ENCODE measurements at regions not wholly inside any gene's neighbourhood (a gene's known extent, or its start where the extent isn't known, plus 50 kb on each side); places are given as distances from the start of the nearest gene placed in this dataset.

DNA sequence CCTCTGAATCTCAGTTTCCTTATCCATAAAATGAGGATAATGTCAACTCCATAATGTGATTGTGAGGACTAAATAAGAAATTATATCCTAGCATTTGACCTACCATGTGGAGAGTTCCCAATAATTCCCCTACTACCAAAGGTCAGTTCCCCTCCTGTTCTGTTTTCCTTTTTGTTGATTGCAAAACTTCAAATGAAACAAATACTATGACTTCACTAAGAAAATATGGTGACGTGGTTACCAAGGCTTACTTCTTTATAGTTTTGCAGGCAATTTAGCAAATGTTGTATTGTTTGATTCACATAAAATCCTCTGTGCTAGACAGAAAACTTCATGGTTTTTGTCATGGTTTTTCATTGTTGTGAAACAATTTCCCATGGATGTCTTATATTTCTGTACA, 153.8 kb upstream of the RORA start:
- peak; percentile 2 for DNase-seq (ENCODE audit: low read depth, low spot score)
- in situ Hi-C loops (cut with HindIII; ENCODE audit: low sequenced_read_pairs) = no loop called here
- TF ChIP-seq, protein P1, sequence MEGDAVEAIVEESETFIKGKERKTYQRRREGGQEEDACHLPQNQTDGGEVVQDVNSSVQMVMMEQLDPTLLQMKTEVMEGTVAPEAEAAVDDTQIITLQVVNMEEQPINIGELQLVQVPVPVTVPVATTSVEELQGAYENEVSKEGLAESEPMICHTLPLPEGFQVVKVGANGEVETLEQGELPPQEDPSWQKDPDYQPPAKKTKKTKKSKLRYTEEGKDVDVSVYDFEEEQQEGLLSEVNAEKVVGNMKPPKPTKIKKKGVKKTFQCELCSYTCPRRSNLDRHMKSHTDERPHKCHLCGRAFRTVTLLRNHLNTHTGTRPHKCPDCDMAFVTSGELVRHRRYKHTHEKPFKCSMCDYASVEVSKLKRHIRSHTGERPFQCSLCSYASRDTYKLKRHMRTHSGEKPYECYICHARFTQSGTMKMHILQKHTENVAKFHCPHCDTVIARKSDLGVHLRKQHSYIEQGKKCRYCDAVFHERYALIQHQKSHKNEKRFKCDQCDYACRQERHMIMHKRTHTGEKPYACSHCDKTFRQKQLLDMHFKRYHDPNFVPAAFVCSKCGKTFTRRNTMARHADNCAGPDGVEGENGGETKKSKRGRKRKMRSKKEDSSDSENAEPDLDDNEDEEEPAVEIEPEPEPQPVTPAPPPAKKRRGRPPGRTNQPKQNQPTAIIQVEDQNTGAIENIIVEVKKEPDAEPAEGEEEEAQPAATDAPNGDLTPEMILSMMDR (IDR thresholded peaks at IDR 0.05; ENCODE audit: low read depth, low read length) = no peak
- H3K4me3 ChIP-seq (ENCODE audit: low read depth, low read length) = no peak overlapping the region

DNA sequence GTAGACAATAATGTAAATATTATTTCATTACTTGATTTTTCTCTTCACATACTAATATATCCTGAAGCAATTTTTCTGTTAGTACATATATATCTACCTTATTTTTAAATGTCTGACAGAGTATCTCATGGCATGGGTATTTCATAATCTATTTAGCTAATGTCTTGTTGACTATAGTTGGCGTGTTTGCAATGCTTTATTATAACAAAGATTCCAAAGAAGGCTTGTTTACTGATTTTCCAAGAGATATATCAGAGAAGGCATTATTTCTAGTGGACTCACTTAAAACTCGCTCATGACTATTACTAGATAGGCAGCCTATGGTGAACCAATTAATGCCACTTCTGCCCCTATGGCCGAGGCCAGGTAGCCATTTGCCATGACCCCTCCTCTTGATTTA, 152.4 kb upstream of the RORA start:
- no peak for DNase-seq (ENCODE audit: low read depth, low spot score)
- TF ChIP-seq, protein P1 (IDR thresholded peaks at IDR 0.05; ENCODE audit: low read depth, low read length) = no peak
- in situ Hi-C loops (cut with HindIII; ENCODE audit: low sequenced_read_pairs) = no loop called here

DNA sequence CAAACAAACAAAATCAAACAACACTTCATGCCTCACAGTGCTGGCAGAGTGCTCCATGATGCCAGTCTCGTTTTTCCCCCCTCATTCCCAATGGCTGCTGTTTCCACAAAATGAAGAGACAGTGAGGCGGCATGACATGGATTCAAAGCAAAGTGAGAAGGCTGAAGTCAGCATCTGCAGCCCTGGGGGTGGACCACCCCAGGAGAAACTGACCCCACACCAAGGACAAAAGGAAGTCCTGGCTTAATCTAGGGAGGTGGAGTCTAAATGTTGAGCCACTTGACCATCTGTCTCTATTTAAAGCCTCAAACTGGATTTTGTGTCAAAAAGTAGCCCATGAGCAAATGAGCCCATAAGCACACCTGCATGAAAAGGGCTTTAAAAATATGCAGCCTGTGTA, 151.2 kb upstream of the RORA start:
- TF ChIP-seq, protein P1 (IDR thresholded peaks at IDR 0.05; ENCODE audit: low read depth, low read length) = no peak
- no peak for DNase-seq (ENCODE audit: low read depth, low spot score)
- in situ Hi-C loops (cut with HindIII; ENCODE audit: low sequenced_read_pairs) = no loop called here
- H3K4me3 ChIP-seq (ENCODE audit: low read depth, low read length) = no peak overlapping the region

More for the DNA sequence above, 152.4 kb upstream of the RORA start:
- no peak overlapping the region for H3K4me3 ChIP-seq (ENCODE audit: low read depth, low read length)

DNA sequence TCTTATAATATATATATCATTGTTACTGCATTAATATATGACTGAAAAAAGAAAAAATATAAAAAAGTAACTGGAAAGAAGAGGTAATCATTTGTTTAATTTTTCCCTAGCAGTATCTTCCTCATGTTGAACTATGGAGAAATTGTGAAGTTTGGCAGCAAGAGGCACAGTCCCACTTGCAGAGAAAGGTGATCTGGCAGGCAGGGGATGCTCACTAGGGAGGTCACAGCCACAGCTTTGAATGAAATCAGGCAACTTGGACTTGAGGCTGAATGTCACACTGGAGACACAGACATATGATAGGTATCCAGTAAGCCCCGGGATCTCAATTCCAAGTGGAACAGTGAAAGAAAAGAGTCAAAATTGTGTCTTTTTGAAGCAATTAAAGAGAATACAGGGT, 149.9 kb upstream of the RORA start:
- H3K4me3 ChIP-seq (ENCODE audit: low read depth, low read length) = no peak overlapping the region
- DNase-seq (ENCODE audit: low read depth, low spot score) = no peak
- TF ChIP-seq, protein P1 (IDR thresholded peaks at IDR 0.05; ENCODE audit: low read depth, low read length) = no peak
- in situ Hi-C loops (cut with HindIII; ENCODE audit: low sequenced_read_pairs) = no loop called here

DNA sequence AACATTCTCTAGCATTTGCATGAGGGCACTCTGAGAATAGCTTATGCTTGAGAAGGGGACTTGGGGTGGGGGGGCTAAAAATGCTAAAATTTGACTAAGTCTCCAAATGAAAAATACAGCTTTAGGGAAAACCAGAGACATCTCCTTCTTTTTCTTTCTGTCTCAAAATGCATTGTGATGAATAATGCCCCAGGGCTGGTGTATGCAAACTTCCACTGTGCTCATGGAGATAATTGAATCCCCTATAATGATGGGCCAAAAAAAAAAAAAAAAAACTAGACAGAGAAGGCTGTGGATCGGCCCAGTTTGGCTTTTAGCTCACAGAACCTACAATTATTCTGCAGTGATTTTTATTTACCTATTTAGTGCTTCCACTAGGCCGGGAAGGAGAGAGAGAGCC, 147.9 kb upstream of the RORA start:
- in situ Hi-C loops (cut with HindIII; ENCODE audit: low sequenced_read_pairs) = no loop called here
- TF ChIP-seq, protein P1 (IDR thresholded peaks at IDR 0.05; ENCODE audit: low read depth, low read length) = no peak
- DNase-seq (ENCODE audit: low read depth, low spot score) = no peak
- no peak overlapping the region for H3K4me3 ChIP-seq (ENCODE audit: low read depth, low read length)

DNA sequence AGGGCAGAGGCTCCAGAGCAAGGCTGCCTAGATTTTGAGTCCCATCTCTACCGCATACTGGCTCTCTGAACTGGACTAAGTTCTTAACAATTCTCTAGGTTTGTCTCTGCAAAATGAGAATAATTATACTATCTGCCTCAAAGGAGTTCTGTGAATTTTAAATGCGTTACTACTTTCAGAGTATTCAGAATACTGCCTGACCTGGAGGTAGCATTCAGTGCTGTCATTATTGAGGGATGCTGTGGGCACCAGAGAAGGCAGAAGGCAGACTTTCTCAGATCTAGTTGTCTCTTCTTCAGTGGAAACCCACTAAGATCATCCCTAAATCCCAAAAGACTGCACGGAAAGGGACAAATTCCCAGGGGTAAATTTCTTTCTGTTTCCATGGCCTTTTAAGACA, 147.4 kb upstream of the RORA start:
- no peak for DNase-seq (ENCODE audit: low read depth, low spot score)
- no peak overlapping the region for H3K4me3 ChIP-seq (ENCODE audit: low read depth, low read length)
- TF ChIP-seq, protein P1 (IDR thresholded peaks at IDR 0.05; ENCODE audit: low read depth, low read length) = no peak
- in situ Hi-C loops (cut with HindIII; ENCODE audit: low sequenced_read_pairs) = no loop called here

DNA sequence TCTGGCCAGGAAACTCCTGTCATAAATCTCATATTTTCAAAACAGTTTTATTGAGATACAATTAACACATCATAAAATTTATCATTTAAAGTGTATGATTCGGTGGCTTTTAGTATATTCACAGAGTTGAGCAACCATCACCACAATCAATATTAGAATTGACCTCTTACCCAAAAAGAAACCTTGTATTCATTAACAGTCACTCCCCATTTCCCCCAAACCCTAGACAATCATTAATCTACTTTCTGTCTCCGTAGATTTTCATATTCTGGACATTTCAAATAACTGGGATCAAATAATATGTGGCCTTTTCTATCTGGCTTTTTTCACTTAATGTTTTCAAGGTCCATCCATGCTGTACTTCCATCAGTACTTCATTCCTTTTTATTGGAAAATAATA, 145.7 kb upstream of the RORA start:
- no peak for DNase-seq (ENCODE audit: low read depth, low spot score)
- H3K4me3 ChIP-seq (ENCODE audit: low read depth, low read length) = no peak overlapping the region
- in situ Hi-C loops (cut with HindIII; ENCODE audit: low sequenced_read_pairs) = no loop called here
- TF ChIP-seq, protein P1 (IDR thresholded peaks at IDR 0.05; ENCODE audit: low read depth, low read length) = no peak

Measured in astrocyte of the spinal cord (primary cell).